HepG2 (cell line): ENCODE measurements at regions not wholly inside any gene's neighbourhood (a gene's known extent, or its start where the extent isn't known, plus 50 kb on each side); places are given as distances from the start of the nearest gene placed in this dataset.

Experiments used
- ATAC-seq: fragments of 200-7000 bp; cut with Tn5 transposase; 3 replicates; pipeline ENCODE4 v1.9.1; 2020; ENCODE audit warnings: mild to moderate bottlenecking, moderate library complexity
- BruUV-seq: library from RNA; stranded (reverse); fragments of 400-500 nt; replicated peaks from 2 replicates; lab custom pipeline; 2021; lab: Mats Ljungman, UMichigan
- CTCF ChIA-PET: fragments of 300-600 bp; formaldehyde crosslinking; extraction: SDS; loops from one replicate; lab custom pipeline; 2021; ENCODE audit warnings: low total read pairs, inconsistent platforms, low intra/inter-chr PET ratio; lab: Yijun Ruan, JAX
- POLR2A ChIA-PET: fragments of 350-600 bp; sonication (Branson Sonifier 250); formaldehyde crosslinking; loops from one replicate; lab custom pipeline; 2020; ENCODE audit warnings: antibody characterized with exemption, inconsistent platforms; lab: Yijun Ruan, JAX
- DNase-seq: peaks from one replicate; pipeline ENCODE4 v3.0.0-alpha.2; 2015; ENCODE audit warnings: low spot score
- FAIRE-seq: peaks from 3 replicates; lab custom pipeline; 2011; peaks lifted over from hg19 to GRCh38; lab: Jason Lieb, UNC
- H2AFZ ChIP-seq: one replicate; pipeline ENCODE4 v1.6.1; 2011; ENCODE audit warnings: low read length, inconsistent platforms
- H3K27ac ChIP-seq: fragments of 300-600 bp; 3 replicates; pipeline ENCODE4 v1.8.0; 2011; ENCODE audit warnings: mixed run types, mild to moderate bottlenecking, mixed read lengths, low read length, inconsistent platforms; ENCODE audit not compliant: insufficient read depth; ENCODE audit errors: extremely low read length
- H3K27me3 ChIP-seq, 2 experiments: fragments of 200-600 bp in 1 of 2; 2 replicates in 1 of 2; 3 replicates in 1 of 2; pipeline versions ENCODE4 v1.6.0 to v1.8.0; 2011; ENCODE audit warnings: low read length in 2 of 2, mild to moderate bottlenecking in 2 of 2, moderate library complexity in 2 of 2, inconsistent platforms in 1 of 2; ENCODE audit not compliant: insufficient read depth in 2 of 2, control insufficient read depth in 1 of 2
- H3K36me3 ChIP-seq, 2 experiments: fragments of 200-600 bp in 1 of 2; replicated peaks in 1 of 2; 2 replicates in 1 of 2; 3 replicates in 1 of 2; pipeline versions ENCODE4 v1.5.1 to v1.8.0; 2011; ENCODE audit warnings: low read length in 2 of 2, inconsistent platforms in 1 of 2; ENCODE audit not compliant: insufficient read depth in 2 of 2, control insufficient read depth in 1 of 2
- H3K4me1 ChIP-seq: 2 replicates; pipeline ENCODE4 v1.5.1; 2012; ENCODE audit warnings: low read length, inconsistent platforms; ENCODE audit not compliant: insufficient read depth
- H3K4me2 ChIP-seq: 2 replicates; pipeline ENCODE4 v1.6.0; 2011; ENCODE audit warnings: low read depth, low read length, inconsistent platforms
- H3K4me3 ChIP-seq, 3 experiments: fragments of 200-600 bp in 1 of 3; sonication (generic), shearing (Covaris generic) in 1 of 3; replicated peaks in 1 of 3; 2 replicates each; pipeline ENCODE4 v1.5.1; 2011 to 2016; ENCODE audit warnings: low read length in 3 of 3, inconsistent platforms in 2 of 3, low read depth in 2 of 3, mild to moderate bottlenecking in 2 of 3, control low read depth in 1 of 3, mixed read lengths in 1 of 3; ENCODE audit not compliant: insufficient read depth in 1 of 3
- H3K79me2 ChIP-seq: one replicate; pipeline ENCODE4 v1.6.1; 2011; ENCODE audit warnings: low read length, inconsistent platforms; ENCODE audit not compliant: insufficient read depth
- H3K9ac ChIP-seq: 2 replicates; pipeline ENCODE4 v1.6.0; 2011; ENCODE audit warnings: mild to moderate bottlenecking, low read depth, low read length, inconsistent platforms; ENCODE audit not compliant: insufficient read depth
- H3K9me3 ChIP-seq: 2 replicates; pipeline ENCODE4 v1.5.1; 2012; ENCODE audit warnings: mild to moderate bottlenecking, low read length
- H4K20me1 ChIP-seq: 2 replicates; pipeline ENCODE4 v1.6.0; 2011; ENCODE audit warnings: inconsistent platforms, mild to moderate bottlenecking, low read length, moderate library complexity; ENCODE audit not compliant: insufficient read depth
- ARNTL ChIP-seq: sonication (generic); formaldehyde crosslinking; IDR thresholded peaks from 2 replicates; pipeline ENCODE4 v1.4.0; 2020; ENCODE audit warnings: mild to moderate bottlenecking, missing genetic modification reagents
- CEBPZ ChIP-seq: IDR thresholded peaks from 2 replicates; pipeline ENCODE4 v1.6.1; 2012; ENCODE audit warnings: low read length, improper control_type of control experiment
- MTF1 ChIP-seq: sonication (generic); formaldehyde crosslinking; IDR thresholded peaks from 2 replicates; pipeline ENCODE4 v1.5.0; 2020; ENCODE audit warnings: missing genetic modification reagents
- ZNF296 ChIP-seq: sonication (generic); formaldehyde crosslinking; conservative IDR thresholded peaks from 2 replicates; pipeline ENCODE4 v1.5.0; 2020; ENCODE audit warnings: mild to moderate bottlenecking, missing genetic modification reagents
- ZSCAN9 ChIP-seq: IDR thresholded peaks from 2 replicates; pipeline ENCODE4 v1.6.1; 2016; ENCODE audit warnings: borderline replicate concordance
- WGBS: methylation state at CpG from one replicate; pipeline ENCODE4 v1.1.6; 2017; ENCODE audit warnings: low lambda C conversion rate; 5-methylcytosine and 5-hydroxymethylcytosine counted together
- in situ Hi-C: cut with HindIII; loops from 2 replicates; pipeline ENCODE4 v1.10.0; 2017; ENCODE audit warnings: low pct_unique_long_range_greater_than_20kb; ENCODE audit not compliant: extremely low pct_ligation_motif_present
- intact Hi-C: fragments of 100-400 bp; cut with micrococcal nuclease; formaldehyde crosslinking; loops from one replicate; pipeline ENCODE4 v1.10.0; 2022; ENCODE audit not compliant: unreplicated experiment
- TF ChIP-seq, protein P1 (sequence below): sonication (generic); formaldehyde crosslinking; IDR thresholded peaks from 2 replicates; pipeline ENCODE4 v1.4.0; 2020; ENCODE audit warnings: missing genetic modification reagents
- TF ChIP-seq, protein P2 (sequence below): sonication (generic); formaldehyde crosslinking; IDR thresholded peaks from 2 replicates; pipeline ENCODE4 v1.5.1; 2020; ENCODE audit warnings: missing genetic modification reagents, mild to moderate bottlenecking, borderline replicate concordance

DNA sequence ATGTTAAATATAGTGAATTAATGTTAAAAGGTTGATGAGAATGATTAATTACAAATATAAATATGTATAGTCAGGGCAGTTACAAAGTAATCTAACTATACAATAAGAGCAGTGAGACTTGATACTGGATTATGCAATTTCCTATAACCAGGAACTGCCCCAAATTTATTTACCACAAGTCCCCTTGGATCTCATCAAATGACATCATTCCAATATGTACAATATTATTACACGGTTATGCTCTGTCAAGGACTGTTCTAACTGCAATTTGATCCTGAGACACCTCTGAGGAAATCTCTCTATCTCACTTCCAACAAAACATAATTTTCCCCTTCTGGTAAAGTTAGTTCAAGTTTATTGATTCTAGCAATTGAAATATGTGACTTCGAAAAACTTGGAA, 917.6 kb downstream of the NCAM2 start:
- no peaks in the 10 kb centered on the region for H3K27me3 ChIP-seq
- in situ Hi-C loops = no loop called here
- H3K4me2 ChIP-seq = no peak overlapping the region
- ATAC-seq (no peak), FAIRE-seq (no peak)
- intact Hi-C loops = no loop called here
- no peak overlapping the region for H3K9ac ChIP-seq
- WGBS = 0% methylated on average over 2 of the region's 2 CpGs
- H2AFZ ChIP-seq = no peak overlapping the region
- H3K27ac ChIP-seq = no peak overlapping the region
- no peak for TF ChIP-seq ZNF296 (CRISPR knock-in tag)
- TF ChIP-seq ARNTL = no peak
- TF ChIP-seq CEBPZ = no peak
- TF ChIP-seq, protein P1, sequence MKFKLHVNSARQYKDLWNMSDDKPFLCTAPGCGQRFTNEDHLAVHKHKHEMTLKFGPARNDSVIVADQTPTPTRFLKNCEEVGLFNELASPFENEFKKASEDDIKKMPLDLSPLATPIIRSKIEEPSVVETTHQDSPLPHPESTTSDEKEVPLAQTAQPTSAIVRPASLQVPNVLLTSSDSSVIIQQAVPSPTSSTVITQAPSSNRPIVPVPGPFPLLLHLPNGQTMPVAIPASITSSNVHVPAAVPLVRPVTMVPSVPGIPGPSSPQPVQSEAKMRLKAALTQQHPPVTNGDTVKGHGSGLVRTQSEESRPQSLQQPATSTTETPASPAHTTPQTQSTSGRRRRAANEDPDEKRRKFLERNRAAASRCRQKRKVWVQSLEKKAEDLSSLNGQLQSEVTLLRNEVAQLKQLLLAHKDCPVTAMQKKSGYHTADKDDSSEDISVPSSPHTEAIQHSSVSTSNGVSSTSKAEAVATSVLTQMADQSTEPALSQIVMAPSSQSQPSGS (CRISPR knock-in tag) = no peak
- no peak for TF ChIP-seq MTF1 (CRISPR knock-in tag)
- TF ChIP-seq, protein P2, sequence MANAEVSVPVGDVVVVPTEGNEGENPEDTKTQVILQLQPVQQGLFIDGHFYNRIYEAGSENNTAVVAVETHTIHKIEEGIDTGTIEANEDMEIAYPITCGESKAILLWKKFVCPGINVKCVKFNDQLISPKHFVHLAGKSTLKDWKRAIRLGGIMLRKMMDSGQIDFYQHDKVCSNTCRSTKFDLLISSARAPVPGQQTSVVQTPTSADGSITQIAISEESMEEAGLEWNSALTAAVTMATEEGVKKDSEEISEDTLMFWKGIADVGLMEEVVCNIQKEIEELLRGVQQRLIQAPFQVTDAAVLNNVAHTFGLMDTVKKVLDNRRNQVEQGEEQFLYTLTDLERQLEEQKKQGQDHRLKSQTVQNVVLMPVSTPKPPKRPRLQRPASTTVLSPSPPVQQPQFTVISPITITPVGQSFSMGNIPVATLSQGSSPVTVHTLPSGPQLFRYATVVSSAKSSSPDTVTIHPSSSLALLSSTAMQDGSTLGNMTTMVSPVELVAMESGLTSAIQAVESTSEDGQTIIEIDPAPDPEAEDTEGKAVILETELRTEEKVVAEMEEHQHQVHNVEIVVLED = no peak
- no peak for TF ChIP-seq ZSCAN9 (CRISPR knock-in tag)
- TF ChIP-seq, all 625 proteins: peak for 0
- no peaks in the 10 kb centered on the region for H3K4me1 ChIP-seq
- H3K79me2 ChIP-seq = no peaks in the 10 kb centered on the region
- ChIA-PET CTCF (no interaction called here), POLR2A (no interaction called here)
- no peak overlapping the region for H3K4me3 ChIP-seq
- no peaks in the 10 kb centered on the region for H3K36me3 ChIP-seq
- H4K20me1 ChIP-seq = no peaks in the 10 kb centered on the region
- BruUV-seq = no TSS peak
- peaks cover 96% of the 10 kb centered on the region for H3K9me3 ChIP-seq
- no peak for DNase-seq
